ENCODE measurements at regions not wholly inside any gene's neighbourhood (a gene's known extent, or its start where the extent isn't known, plus 50 kb on each side); places are given as distances from the start of the nearest gene placed in this dataset.
A peak's percentile ranks its signal among the peaks of the same experiment; 100 is the strongest.

GRCh38 chr6:133099573-133099972 lies 141.6 kb upstream of the EYA4 start:
- no peak overlapping the region for H3K4me2 ChIP-seq (ENCODE audit: insufficient read depth in 1 of 2, low read depth in 2 of 2, low read length in 2 of 2)
- H2AFZ ChIP-seq (ENCODE audit: low read length) = no peak overlapping the region
- no peak overlapping the region for H3K18ac ChIP-seq (ENCODE audit: extremely low read depth, low read length)
- no peak overlapping the region for H3K4ac ChIP-seq (replicated peaks; ENCODE audit: insufficient read length, low read depth, low read length)
- H3K4me1 ChIP-seq (replicated peaks in 1 of 4; ENCODE audit: control insufficient read depth in 3 of 4, insufficient read depth in 4 of 4, low read length in 3 of 4) = 0 out of 7 replicates have a peak, but pooled peaks cover 0 to 2% (median 0%) of the 10 kb centered on the region in 4 experiments
- H2BK20ac ChIP-seq (ENCODE audit: low read length) = no peak overlapping the region
- H3K27me3 ChIP-seq (replicated peaks in 1 of 4; ENCODE audit: control insufficient read depth in 3 of 4, extremely low read depth in 1 of 4, insufficient read depth in 3 of 4, low read length in 3 of 4) = no peaks in the 10 kb centered on the region
- H3K27ac ChIP-seq (ENCODE audit: low read depth, low read length) = no peak overlapping the region
- H3K79me1 ChIP-seq (ENCODE audit: low read depth, low read length) = no peaks in the 10 kb centered on the region
- H3K79me2 ChIP-seq (ENCODE audit: control insufficient read depth in 1 of 2, insufficient read depth in 2 of 2, low read length in 2 of 2) = no peaks in the 10 kb centered on the region
- no peak overlapping the region for H3K4me3 ChIP-seq (ENCODE audit: extremely low read depth in 1 of 4, insufficient read depth in 2 of 4, low read depth in 3 of 4, low read length in 4 of 4)
- CTCF ChIA-PET (ENCODE audit: partially characterized antibody) = no interaction called here
- H3K9me3 ChIP-seq (ENCODE audit: insufficient read depth in 2 of 2, low read depth in 1 of 2, low read length in 1 of 2) = no peaks in the 10 kb centered on the region
- no peak overlapping the region for H2BK120ac ChIP-seq (replicated peaks; ENCODE audit: low read depth, low read length)
- TF ChIP-seq FOSL1 (IDR thresholded peaks at IDR 0.05; ENCODE audit: insufficient read depth, low read depth, low read length) = no peak
- TF ChIP-seq CEBPB (IDR thresholded peaks at IDR 0.05; ENCODE audit: low read depth, low read length) = peak; percentile 56; the same call in 1 of the 2 replicates
- H4K8ac ChIP-seq (ENCODE audit: extremely low read depth, insufficient read depth, low read length) = no peak overlapping the region
- no peak overlapping the region for H3K23ac ChIP-seq (ENCODE audit: insufficient read length)
- H3K9ac ChIP-seq (replicated peaks in 1 of 4; ENCODE audit: extremely low read depth in 1 of 4, low read depth in 3 of 4, low read length in 3 of 4) = no peak overlapping the region
- DNase-seq (ENCODE audit: low read depth in 1 of 2, low spot score in 2 of 2) (no peak), FAIRE-seq (no peak)
- H3K36me3 ChIP-seq (ENCODE audit: control insufficient read depth in 2 of 4, insufficient read depth in 4 of 4, low read length in 3 of 4) = no peaks in the 10 kb centered on the region
- POLR2A ChIA-PET (ENCODE audit: partially characterized antibody) = no interaction called here
- H3K56ac ChIP-seq (replicated peaks; ENCODE audit: insufficient read length, low read depth, low read length) = no peak overlapping the region
- H3K14ac ChIP-seq (ENCODE audit: insufficient read length) = no peak overlapping the region
- no peak overlapping the region for H2BK15ac ChIP-seq (ENCODE audit: low read length)
- H4K91ac ChIP-seq (replicated peaks; ENCODE audit: insufficient read length, low read length) = no peak overlapping the region
- H2AK5ac ChIP-seq (ENCODE audit: low read depth, low read length) = no peak overlapping the region
- H3K23me2 ChIP-seq (ENCODE audit: low read depth, low read length) = no peaks in the 10 kb centered on the region
- H2BK5ac ChIP-seq (ENCODE audit: low read depth, low read length) = no peak overlapping the region
- H2BK12ac ChIP-seq (ENCODE audit: low read depth, low read length) = no peak overlapping the region
- H4K5ac ChIP-seq (ENCODE audit: insufficient read length, low read depth, low read length) = no peak overlapping the region
- H4K20me1 ChIP-seq (replicated peaks in 1 of 2; ENCODE audit: control insufficient read depth in 1 of 2, insufficient read depth in 2 of 2, low read length in 2 of 2) = no peaks in the 10 kb centered on the region

Data from H1 (cell line).